ENCODE measurements at regions not wholly inside any gene's neighbourhood (a gene's known extent, or its start where the extent isn't known, plus 50 kb on each side); places are given as distances from the start of the nearest gene placed in this dataset.
"Not testable (repeated sequence)": the region's sequence is repeated elsewhere in the genome, so short reads cannot be mapped to it uniquely, and the experiment has no call there.

- peaks cover 0 to 2% of the 10 kb centered on the region in 2 donors for H3K9me3 ChIP-seq (ENCODE audit: control insufficient read depth in 2 of 2, insufficient read depth in 1 of 2, low read length in 1 of 2)
- no peaks in the 10 kb centered on the region for H3K27me3 ChIP-seq (ENCODE audit: control insufficient read depth in 2 of 2, insufficient read depth in 1 of 2, low read length in 1 of 2)
- H3K4me1 ChIP-seq (ENCODE audit: control insufficient read depth in 2 of 2, insufficient read depth in 2 of 2, low read length in 2 of 2), result peaks cover 7 to 30% of the 10 kb centered on the region in 2 donors
- H3K27ac ChIP-seq (ENCODE audit: low read depth in 1 of 2, low read length in 1 of 2), result no peak overlapping the region
- no peaks in the 10 kb centered on the region for H3K36me3 ChIP-seq (ENCODE audit: control insufficient read depth in 2 of 2, insufficient read depth in 2 of 2, low read length in 1 of 2)
- WGBS, result 86% methylated on average over 16 of the region's 16 CpGs
- DNase-seq (ENCODE audit: low read depth in 6 of 9, low spot score in 9 of 9), result peak in 1 of 9 donors; percentile 15
- H3K4me3 ChIP-seq (ENCODE audit: low read length in 2 of 2), result no peak overlapping the region
Measured at GRCh38 chr6:125444006-125444923, 142.5 kb upstream of the HDDC2 start.

- Histone ChIP-seq H3K27me3 (ENCODE audit: control insufficient read depth in 2 of 2, insufficient read depth in 1 of 2, low read length in 1 of 2) (no peaks in the 10 kb centered on the region), H3K36me3 (ENCODE audit: control insufficient read depth in 2 of 2, insufficient read depth in 2 of 2, low read length in 1 of 2) (no peaks in the 10 kb centered on the region), H3K4me1 (ENCODE audit: control insufficient read depth in 2 of 2, insufficient read depth in 2 of 2, low read length in 2 of 2) (peaks cover 7 to 30% of the 10 kb centered on the region in 2 donors), H3K27ac (ENCODE audit: low read depth in 1 of 2, low read length in 1 of 2) (peak overlapping the region; percentile 15 to 20), H3K9me3 (ENCODE audit: control insufficient read depth in 2 of 2, insufficient read depth in 1 of 2, low read length in 1 of 2) (peaks cover 0 to 2% of the 10 kb centered on the region in 2 donors), H3K4me3 (ENCODE audit: low read length in 2 of 2) (no peak overlapping the region)
- 81% methylated on average over 8 of the region's 8 CpGs for WGBS
- peak in 3 of 9 donors; percentile 35 to 74 (median 50) for DNase-seq (ENCODE audit: low read depth in 6 of 9, low spot score in 9 of 9)
Measured at GRCh38 chr6:125445054-125445453, 143.3 kb upstream of the HDDC2 start.

GRCh38 chr6:125446011-125446410 lies 144.2 kb upstream of the HDDC2 start:
- Histone ChIP-seq H3K4me1 (ENCODE audit: control insufficient read depth in 2 of 2, insufficient read depth in 2 of 2, low read length in 2 of 2) (peaks cover 7 to 30% of the 10 kb centered on the region in 2 donors), H3K9me3 (ENCODE audit: control insufficient read depth in 2 of 2, insufficient read depth in 1 of 2, low read length in 1 of 2) (peaks cover 0 to 2% of the 10 kb centered on the region in 2 donors), H3K27me3 (ENCODE audit: control insufficient read depth in 2 of 2, insufficient read depth in 1 of 2, low read length in 1 of 2) (no peaks in the 10 kb centered on the region), H3K36me3 (ENCODE audit: control insufficient read depth in 2 of 2, insufficient read depth in 2 of 2, low read length in 1 of 2) (no peaks in the 10 kb centered on the region), H3K4me3 (ENCODE audit: low read length in 2 of 2) (no peak overlapping the region), H3K27ac (ENCODE audit: low read depth in 1 of 2, low read length in 1 of 2) (peak overlapping the region in 1 of 2 donors; percentile 22)
- 40% methylated on average over 5 of the region's 5 CpGs for WGBS
- peak in 7 of 9 donors; percentile 32 to 84 (median 53) for DNase-seq (ENCODE audit: low read depth in 6 of 9, low spot score in 9 of 9)

GRCh38 chr6:125451750-125452149 lies 150.0 kb upstream of the HDDC2 start:
- H3K36me3 ChIP-seq (ENCODE audit: control insufficient read depth in 2 of 2, insufficient read depth in 2 of 2, low read length in 1 of 2), result no peaks in the 10 kb centered on the region
- H3K27ac ChIP-seq (ENCODE audit: low read depth in 1 of 2, low read length in 1 of 2), result no peak overlapping the region
- H3K9me3 ChIP-seq (ENCODE audit: control insufficient read depth in 2 of 2, insufficient read depth in 1 of 2, low read length in 1 of 2), result peaks cover 4 to 21% of the 10 kb centered on the region in 2 donors
- no peak for DNase-seq (ENCODE audit: low read depth in 6 of 9, low spot score in 9 of 9)
- H3K4me3 ChIP-seq (ENCODE audit: low read length in 2 of 2), result no peak overlapping the region
- H3K27me3 ChIP-seq (ENCODE audit: control insufficient read depth in 2 of 2, insufficient read depth in 1 of 2, low read length in 1 of 2), result no peaks in the 10 kb centered on the region
- 48% methylated on average over 2 of the region's 2 CpGs for WGBS
- peaks cover 2 to 3% of the 10 kb centered on the region in 2 donors for H3K4me1 ChIP-seq (ENCODE audit: control insufficient read depth in 2 of 2, insufficient read depth in 2 of 2, low read length in 2 of 2)

- peaks cover 4 to 25% of the 10 kb centered on the region in 2 donors for H3K9me3 ChIP-seq (ENCODE audit: control insufficient read depth in 2 of 2, insufficient read depth in 1 of 2, low read length in 1 of 2)
- DNase-seq (ENCODE audit: low read depth in 6 of 9, low spot score in 9 of 9), result no peak
- WGBS, result 71% methylated on average over 4 of the region's 4 CpGs
Measured at GRCh38 chr6:125453516-125453915, 151.7 kb upstream of the HDDC2 start.

GRCh38 chr6:125454351-125454750 lies 152.6 kb upstream of the HDDC2 start:
- Histone ChIP-seq H3K4me1 (ENCODE audit: control insufficient read depth in 2 of 2, insufficient read depth in 2 of 2, low read length in 2 of 2) (no peaks in the 10 kb centered on the region), H3K36me3 (ENCODE audit: control insufficient read depth in 2 of 2, insufficient read depth in 2 of 2, low read length in 1 of 2) (no peaks in the 10 kb centered on the region), H3K27me3 (ENCODE audit: control insufficient read depth in 2 of 2, insufficient read depth in 1 of 2, low read length in 1 of 2) (no peaks in the 10 kb centered on the region), H3K9me3 (ENCODE audit: control insufficient read depth in 2 of 2, insufficient read depth in 1 of 2, low read length in 1 of 2) (peaks cover 4 to 27% of the 10 kb centered on the region in 2 donors), H3K27ac (ENCODE audit: low read depth in 1 of 2, low read length in 1 of 2) (no peak overlapping the region), H3K4me3 (ENCODE audit: low read length in 2 of 2) (no peak overlapping the region)
- no peak for DNase-seq (ENCODE audit: low read depth in 6 of 9, low spot score in 9 of 9)
- WGBS, result 88% methylated on average over 1 of the region's 1 CpG

More at GRCh38 chr6:125453516-125453915, 151.7 kb upstream of the HDDC2 start:
- no peak overlapping the region for H3K4me3 ChIP-seq (ENCODE audit: low read length in 2 of 2)
- H3K27me3 ChIP-seq (ENCODE audit: control insufficient read depth in 2 of 2, insufficient read depth in 1 of 2, low read length in 1 of 2), result no peaks in the 10 kb centered on the region
- H3K36me3 ChIP-seq (ENCODE audit: control insufficient read depth in 2 of 2, insufficient read depth in 2 of 2, low read length in 1 of 2), result no peaks in the 10 kb centered on the region
- H3K27ac ChIP-seq (ENCODE audit: low read depth in 1 of 2, low read length in 1 of 2), result no peak overlapping the region
- H3K4me1 ChIP-seq (ENCODE audit: control insufficient read depth in 2 of 2, insufficient read depth in 2 of 2, low read length in 2 of 2), result no peaks in the 10 kb centered on the region

GRCh38 chr6:125458493-125458892 lies 156.7 kb upstream of the HDDC2 start:
- not testable (repeated sequence) for DNase-seq (ENCODE audit: low read depth in 6 of 9, low spot score in 9 of 9); H3K4me1 ChIP-seq (ENCODE audit: control insufficient read depth in 2 of 2, insufficient read depth in 2 of 2, low read length in 2 of 2); H3K36me3 ChIP-seq (ENCODE audit: control insufficient read depth in 2 of 2, insufficient read depth in 2 of 2, low read length in 1 of 2); H3K4me3 ChIP-seq (ENCODE audit: low read length in 2 of 2); H3K27me3 ChIP-seq (ENCODE audit: control insufficient read depth in 2 of 2, insufficient read depth in 1 of 2, low read length in 1 of 2); H3K27ac ChIP-seq (ENCODE audit: low read depth in 1 of 2, low read length in 1 of 2)
- H3K9me3 ChIP-seq (ENCODE audit: control insufficient read depth in 2 of 2, insufficient read depth in 1 of 2, low read length in 1 of 2), result peaks cover 2 to 15% of the 10 kb centered on the region in 2 donors
- 98% methylated on average over 1 of the region's 1 CpG for WGBS

GRCh38 chr6:125465332-125465731 lies 163.6 kb upstream of the HDDC2 start:
- not testable (repeated sequence) for H3K9me3 ChIP-seq (ENCODE audit: control insufficient read depth in 2 of 2, insufficient read depth in 1 of 2, low read length in 1 of 2); DNase-seq (ENCODE audit: low read depth in 6 of 9, low spot score in 9 of 9); H3K36me3 ChIP-seq (ENCODE audit: control insufficient read depth in 2 of 2, insufficient read depth in 2 of 2, low read length in 1 of 2); H3K27me3 ChIP-seq (ENCODE audit: control insufficient read depth in 2 of 2, insufficient read depth in 1 of 2, low read length in 1 of 2); H3K27ac ChIP-seq (ENCODE audit: low read depth in 1 of 2, low read length in 1 of 2); H3K4me1 ChIP-seq (ENCODE audit: control insufficient read depth in 2 of 2, insufficient read depth in 2 of 2, low read length in 2 of 2); H3K4me3 ChIP-seq (ENCODE audit: low read length in 2 of 2)
- 92% methylated on average over 1 of the region's 1 CpG for WGBS

GRCh38 chr6:125469915-125470314 lies 168.1 kb upstream of the HDDC2 start:
- Histone ChIP-seq H3K9me3 (ENCODE audit: control insufficient read depth in 2 of 2, insufficient read depth in 1 of 2, low read length in 1 of 2) (peaks cover 0 to 8% of the 10 kb centered on the region in 2 donors), H3K27me3 (ENCODE audit: control insufficient read depth in 2 of 2, insufficient read depth in 1 of 2, low read length in 1 of 2) (no peaks in the 10 kb centered on the region), H3K36me3 (ENCODE audit: control insufficient read depth in 2 of 2, insufficient read depth in 2 of 2, low read length in 1 of 2) (no peaks in the 10 kb centered on the region), H3K4me3 (ENCODE audit: low read length in 2 of 2) (no peak overlapping the region), H3K4me1 (ENCODE audit: control insufficient read depth in 2 of 2, insufficient read depth in 2 of 2, low read length in 2 of 2) (peaks cover 0 to 2% of the 10 kb centered on the region in 2 donors), H3K27ac (ENCODE audit: low read depth in 1 of 2, low read length in 1 of 2) (no peak overlapping the region)
- no peak for DNase-seq (ENCODE audit: low read depth in 6 of 9, low spot score in 9 of 9)
- 96% methylated on average over 3 of the region's 3 CpGs for WGBS

All from thymus (tissue), 11 donors.